ENCODE measurements at regions not wholly inside any gene's neighbourhood (a gene's known extent, or its start where the extent isn't known, plus 50 kb on each side); places are given as distances from the start of the nearest gene placed in this dataset.

DNA sequence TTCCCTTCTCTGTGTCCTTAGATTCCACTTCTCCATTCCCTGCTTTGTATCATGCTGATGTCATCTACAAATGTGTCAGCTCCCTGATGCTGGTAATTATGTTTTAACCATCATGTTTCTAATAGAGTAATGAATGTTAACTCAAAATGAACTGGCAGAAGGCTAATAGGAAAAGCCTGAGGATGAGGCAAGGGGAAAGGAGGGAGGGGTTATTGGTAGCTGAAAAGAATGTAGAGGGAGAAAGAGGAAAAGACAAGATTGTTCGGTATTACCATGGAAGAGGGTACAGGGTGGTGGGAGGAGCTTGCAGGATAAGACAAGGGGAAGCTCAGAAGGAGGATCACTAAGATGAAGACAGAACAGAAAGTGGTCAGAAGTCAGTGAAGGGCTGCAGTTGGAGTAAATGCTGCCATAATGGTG lies 150.9 kb downstream of the ZC3H11B start:
- Histone ChIP-seq H3K27me3 (ENCODE audit: insufficient read depth, low read depth, severe bottlenecking) (no peaks in the 10 kb centered on the region), H3K36me3 (no peaks in the 10 kb centered on the region), H3K9me3 (ENCODE audit: severe bottlenecking) (no peaks in the 10 kb centered on the region), H3K4me3 (ENCODE audit: low read depth, low read length) (no peak overlapping the region), H3K27ac (no peak overlapping the region)
- TF ChIP-seq, protein P1, sequence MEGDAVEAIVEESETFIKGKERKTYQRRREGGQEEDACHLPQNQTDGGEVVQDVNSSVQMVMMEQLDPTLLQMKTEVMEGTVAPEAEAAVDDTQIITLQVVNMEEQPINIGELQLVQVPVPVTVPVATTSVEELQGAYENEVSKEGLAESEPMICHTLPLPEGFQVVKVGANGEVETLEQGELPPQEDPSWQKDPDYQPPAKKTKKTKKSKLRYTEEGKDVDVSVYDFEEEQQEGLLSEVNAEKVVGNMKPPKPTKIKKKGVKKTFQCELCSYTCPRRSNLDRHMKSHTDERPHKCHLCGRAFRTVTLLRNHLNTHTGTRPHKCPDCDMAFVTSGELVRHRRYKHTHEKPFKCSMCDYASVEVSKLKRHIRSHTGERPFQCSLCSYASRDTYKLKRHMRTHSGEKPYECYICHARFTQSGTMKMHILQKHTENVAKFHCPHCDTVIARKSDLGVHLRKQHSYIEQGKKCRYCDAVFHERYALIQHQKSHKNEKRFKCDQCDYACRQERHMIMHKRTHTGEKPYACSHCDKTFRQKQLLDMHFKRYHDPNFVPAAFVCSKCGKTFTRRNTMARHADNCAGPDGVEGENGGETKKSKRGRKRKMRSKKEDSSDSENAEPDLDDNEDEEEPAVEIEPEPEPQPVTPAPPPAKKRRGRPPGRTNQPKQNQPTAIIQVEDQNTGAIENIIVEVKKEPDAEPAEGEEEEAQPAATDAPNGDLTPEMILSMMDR (IDR thresholded peaks at IDR 0.05; ENCODE audit: low read depth, low read length): no peak
- DNase-seq: no peak

GRCh38 chr1:219460896-219461815 lies 151.7 kb downstream of the ZC3H11B start:
- Histone ChIP-seq H3K9me3 (ENCODE audit: severe bottlenecking) (no peaks in the 10 kb centered on the region), H3K36me3 (no peaks in the 10 kb centered on the region), H3K27me3 (ENCODE audit: insufficient read depth, low read depth, severe bottlenecking) (no peaks in the 10 kb centered on the region), H3K4me3 (ENCODE audit: low read depth, low read length) (no peak overlapping the region), H3K27ac (no peak overlapping the region)
- no peak for DNase-seq
- TF ChIP-seq, protein P1 (IDR thresholded peaks at IDR 0.05; ENCODE audit: low read depth, low read length): no peak

DNA sequence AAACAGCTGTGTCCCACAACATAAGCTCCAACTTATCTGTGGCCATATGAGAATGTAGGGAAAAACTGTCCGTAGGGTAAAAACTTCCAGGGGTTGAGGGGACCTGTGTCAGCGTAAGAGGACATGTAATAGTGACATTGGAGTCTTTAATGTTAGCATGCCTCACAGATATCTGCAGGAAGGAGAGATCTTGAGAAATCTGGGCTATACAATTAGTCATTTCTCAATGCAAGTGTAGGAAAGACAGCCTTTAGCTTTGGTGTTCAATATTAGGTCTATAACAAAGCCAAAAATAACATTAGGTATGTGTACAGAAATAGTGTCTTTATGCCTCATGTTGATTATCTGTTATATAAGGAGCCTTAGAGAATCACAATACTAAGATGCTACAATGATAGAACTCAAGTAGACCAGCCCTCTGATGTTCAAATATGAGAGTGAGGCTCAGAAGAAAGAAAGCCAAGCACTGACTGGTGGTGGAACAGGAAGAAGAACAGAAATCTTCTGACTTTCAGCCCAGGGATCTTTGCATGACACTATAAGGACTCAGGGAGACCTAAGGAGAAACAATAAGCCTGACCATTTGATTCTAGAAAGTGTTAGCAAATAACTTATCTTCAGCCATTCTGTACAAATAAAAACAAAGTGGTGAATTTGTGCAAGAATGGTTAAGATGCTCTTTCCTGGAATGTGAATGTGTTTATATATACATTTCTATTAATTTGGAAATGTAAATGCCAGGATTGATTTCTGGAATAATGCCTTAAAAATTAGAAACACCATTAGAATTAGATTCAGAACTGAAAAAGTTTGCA lies 152.6 kb downstream of the ZC3H11B start:
- H3K9me3 ChIP-seq (ENCODE audit: severe bottlenecking): no peaks in the 10 kb centered on the region
- H3K27ac ChIP-seq: no peak overlapping the region
- no peak for DNase-seq
- TF ChIP-seq, protein P1 (IDR thresholded peaks at IDR 0.05; ENCODE audit: low read depth, low read length): no peak
- H3K4me3 ChIP-seq (ENCODE audit: low read depth, low read length): no peak overlapping the region
- no peaks in the 10 kb centered on the region for H3K27me3 ChIP-seq (ENCODE audit: insufficient read depth, low read depth, severe bottlenecking)
- H3K36me3 ChIP-seq: no peaks in the 10 kb centered on the region

DNA sequence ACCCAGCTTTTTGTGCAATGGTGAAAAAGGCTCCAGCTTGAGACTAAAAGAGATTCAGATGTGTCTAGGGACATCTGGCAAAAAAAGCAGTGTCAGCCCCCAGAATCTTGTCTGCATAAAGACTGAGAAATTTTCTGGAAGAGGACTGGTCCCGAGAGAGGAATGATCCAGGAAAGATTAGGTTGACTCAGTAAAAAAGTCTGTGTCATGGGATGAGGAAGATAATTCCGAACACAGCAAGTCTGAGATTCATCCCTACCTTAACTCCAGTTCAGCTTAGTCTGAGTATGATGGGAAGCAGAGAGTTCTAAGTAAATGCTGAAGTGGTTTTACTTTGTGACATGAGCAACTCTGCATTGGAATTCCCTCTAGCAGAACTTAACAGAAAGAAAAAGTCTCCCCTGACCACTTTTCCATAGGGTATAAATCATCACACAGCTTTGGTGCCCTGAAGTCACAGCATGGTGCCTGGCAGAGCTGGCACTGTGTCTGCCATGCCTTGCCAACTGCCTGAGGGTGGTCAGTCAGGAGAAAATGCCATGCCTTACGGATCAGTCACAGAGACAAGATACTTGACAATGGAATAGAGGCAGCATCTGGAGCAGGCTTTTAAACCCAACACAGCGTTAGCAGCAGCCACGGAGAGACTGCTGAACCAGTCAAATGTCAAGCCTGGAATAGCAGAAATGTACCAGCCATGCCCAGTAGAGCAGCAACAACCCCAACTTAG lies 153.4 kb downstream of the ZC3H11B start:
- H3K27ac ChIP-seq: no peak overlapping the region
- H3K36me3 ChIP-seq: no peaks in the 10 kb centered on the region
- no peaks in the 10 kb centered on the region for H3K27me3 ChIP-seq (ENCODE audit: insufficient read depth, low read depth, severe bottlenecking)
- H3K4me3 ChIP-seq (ENCODE audit: low read depth, low read length): no peak overlapping the region
- TF ChIP-seq, protein P1 (IDR thresholded peaks at IDR 0.05; ENCODE audit: low read depth, low read length): no peak
- no peak for DNase-seq
- H3K9me3 ChIP-seq (ENCODE audit: severe bottlenecking): no peaks in the 10 kb centered on the region

DNA sequence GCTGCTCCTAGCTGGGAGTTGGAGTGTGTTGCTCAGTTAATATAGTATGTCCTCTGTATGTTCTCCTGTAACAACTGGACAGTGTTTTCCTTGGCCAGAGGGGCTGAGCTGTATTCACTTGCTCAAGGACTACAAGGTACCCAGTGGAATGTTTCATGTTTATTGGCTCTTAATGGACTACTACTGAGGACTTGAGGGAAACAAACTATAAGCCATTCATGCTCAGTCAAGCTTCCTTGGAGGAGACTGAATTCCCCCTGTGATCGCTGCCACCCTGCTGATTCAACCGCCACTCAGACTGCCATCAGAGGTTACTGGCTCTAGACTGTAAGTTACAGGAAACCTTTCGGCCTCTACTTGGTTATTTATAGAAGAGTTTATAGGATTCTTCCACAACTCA lies 166.6 kb downstream of the ZC3H11B start:
- no peak for DNase-seq
- Histone ChIP-seq H3K27me3 (ENCODE audit: insufficient read depth, low read depth, severe bottlenecking) (no peaks in the 10 kb centered on the region), H3K27ac (no peak overlapping the region), H3K36me3 (no peaks in the 10 kb centered on the region), H3K9me3 (ENCODE audit: severe bottlenecking) (no peaks in the 10 kb centered on the region), H3K4me3 (ENCODE audit: low read depth, low read length) (no peak overlapping the region)
- TF ChIP-seq, protein P1 (IDR thresholded peaks at IDR 0.05; ENCODE audit: low read depth, low read length): no peak

Measured in WERI-Rb-1 (cell line).